ENCODE measurements at regions not wholly inside any gene's neighbourhood (a gene's known extent, or its start where the extent isn't known, plus 50 kb on each side); places are given as distances from the start of the nearest gene placed in this dataset.

DNA sequence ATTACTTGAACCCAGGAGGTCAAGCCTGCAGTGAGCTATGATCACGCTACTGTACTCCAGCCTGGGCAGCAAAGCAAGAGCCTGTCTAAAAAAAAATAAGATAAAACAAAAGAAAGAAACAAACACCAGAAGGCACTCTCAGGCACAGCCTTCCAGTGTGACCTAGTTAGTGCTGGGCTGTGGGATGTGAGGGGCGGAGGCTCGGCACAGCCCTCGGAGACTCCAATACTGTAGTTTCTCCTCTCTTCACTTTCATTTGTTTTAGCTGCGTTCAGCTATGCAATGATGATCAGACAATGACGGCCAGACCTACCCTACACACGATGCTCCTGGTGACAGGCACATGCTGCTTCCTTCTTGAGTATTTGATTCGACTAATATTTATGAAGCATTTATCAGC, 127.7 kb downstream of the SOCS6 start:
- TF ChIP-seq CTCF (conservative IDR thresholded peaks at IDR 0.05; ENCODE audit: low read depth, low read length), result no peak
- TF ChIP-seq EZH2 (IDR thresholded peaks at IDR 0.05; ENCODE audit: borderline replicate concordance, low read depth, low read length, poor library complexity, severe bottlenecking), result no peak

Data from A673 (cell line).